SK-N-SH (cell line): ENCODE measurements at regions not wholly inside any gene's neighbourhood (a gene's known extent, or its start where the extent isn't known, plus 50 kb on each side); places are given as distances from the start of the nearest gene placed in this dataset.

Experiments used
- CTCF ChIA-PET: fragments of 300-600, 350-600 bp; formaldehyde crosslinking; extraction: SDS; loops from one replicate; lab custom pipeline; 2021; lab: Yijun Ruan, JAX
- POLR2A ChIA-PET: fragments of 350-600 bp; sonication (Branson Sonifier 250); formaldehyde crosslinking; extraction: SDS; loops from one replicate; lab custom pipeline; 2020; ENCODE audit warnings: antibody characterized with exemption, inconsistent platforms; lab: Yijun Ruan, JAX
- DNase-seq: peaks from one replicate; pipeline ENCODE4 v3.0.0; 2012
- H2AFZ ChIP-seq: fragments of 200-600 bp; sonication (generic); 2 replicates; pipeline ENCODE4 v1.8.1; 2016; ENCODE audit warnings: antibody characterized with exemption, mild to moderate bottlenecking, low read depth
- H3F3A ChIP-seq: fragments of 200-600 bp; sonication (generic); replicated peaks from 2 replicates; pipeline ENCODE3; 2016; ENCODE audit warnings: antibody characterized with exemption, mild to moderate bottlenecking; ENCODE audit not compliant: insufficient read depth
- H3K27ac ChIP-seq, 2 experiments: fragments of 200-500 bp in 1 of 2; fragments of 200-600 bp in 1 of 2; sonication (Bioruptor generic) in 1 of 2; sonication (generic), shearing (Covaris generic) in 1 of 2; 2 replicates each; pipeline versions ENCODE4 v1.5.1 to v1.6.1; 2014 to 2016; ENCODE audit warnings: low read depth in 2 of 2, inconsistent platforms in 1 of 2, low read length in 1 of 2, mild to moderate bottlenecking in 1 of 2, mixed read lengths in 1 of 2
- H3K27me3 ChIP-seq: fragments of 200-600 bp; sonication (generic), shearing (Covaris generic); 2 replicates; pipeline ENCODE4 v1.6.1; 2016; ENCODE audit warnings: mixed run types; ENCODE audit not compliant: insufficient read depth
- H3K36me3 ChIP-seq, 2 experiments: fragments of 200-500 bp in 1 of 2; fragments of 200-600 bp in 1 of 2; sonication (Bioruptor generic) in 1 of 2; sonication (generic) in 1 of 2; replicated peaks in 1 of 2; 2 replicates each; pipeline versions ENCODE3 to v1.5.1; 2014 to 2016; ENCODE audit warnings: low read length in 1 of 2, mild to moderate bottlenecking in 1 of 2; ENCODE audit not compliant: insufficient read depth in 2 of 2, control insufficient read depth in 1 of 2
- H3K4me1 ChIP-seq, 2 experiments: fragments of 200-500 bp in 1 of 2; fragments of 200-600 bp in 1 of 2; sonication (Bioruptor generic) in 1 of 2; sonication (generic), shearing (Covaris generic) in 1 of 2; 2 replicates each; pipeline versions ENCODE4 v1.5.1 to v1.6.1; 2014 to 2016; ENCODE audit warnings: low read depth in 1 of 2, low read length in 1 of 2, mixed run types in 1 of 2; ENCODE audit not compliant: insufficient read depth in 2 of 2, control insufficient read depth in 1 of 2
- H3K4me2 ChIP-seq: fragments of 200-600 bp; sonication (generic), shearing (Covaris generic); 2 replicates; pipeline ENCODE4 v1.6.1; 2017; ENCODE audit warnings: mixed run types
- H3K4me3 ChIP-seq, 2 experiments: fragments of 200-500 bp in 1 of 2; fragments of 200-600 bp in 1 of 2; sonication (Bioruptor generic) in 1 of 2; sonication (generic), shearing (Covaris generic) in 1 of 2; 2 replicates each; pipeline versions ENCODE4 v1.5.1 to v1.8.1; 2014 to 2016; ENCODE audit warnings: low read depth in 2 of 2, inconsistent platforms in 1 of 2, low read length in 1 of 2, mild to moderate bottlenecking in 1 of 2, mixed read lengths in 1 of 2, moderate library complexity in 1 of 2
- H3K79me2 ChIP-seq: fragments of 200-600 bp; sonication (generic); 2 replicates; pipeline ENCODE4 v1.8.1; 2017; ENCODE audit warnings: mild to moderate bottlenecking; ENCODE audit not compliant: insufficient read depth
- H3K9ac ChIP-seq: fragments of 200-600 bp; sonication (generic); 2 replicates; pipeline ENCODE4 v1.6.1; 2017; ENCODE audit warnings: mixed run types
- H3K9me2 ChIP-seq: fragments of 200-600 bp; sonication (generic); 2 replicates; pipeline ENCODE4 v1.6.1; 2017; ENCODE audit warnings: mixed run types
- H3K9me3 ChIP-seq: fragments of 200-600 bp; sonication (generic); 2 replicates; pipeline ENCODE4 v1.6.1; 2017; ENCODE audit warnings: mixed run types, mild to moderate bottlenecking, moderate library complexity
- H4K20me1 ChIP-seq: fragments of 200-600 bp; sonication (generic); 2 replicates; pipeline ENCODE4 v1.6.1; 2017; ENCODE audit warnings: mild to moderate bottlenecking, mixed run types; ENCODE audit not compliant: insufficient read depth
- CHD2 ChIP-seq: fragments of 150-350 bp; IDR thresholded peaks from 2 replicates; pipeline ENCODE4 v1.6.1; 2018; ENCODE audit warnings: low read length; ENCODE audit not compliant: partially characterized antibody
- CTCF ChIP-seq: fragments of 200-600 bp; sonication (generic); IDR thresholded peaks from 2 replicates; pipeline ENCODE4 v1.6.1; 2017; ENCODE audit warnings: antibody characterized with exemption, mild to moderate bottlenecking, moderate library complexity
- ELF1 ChIP-seq: IDR thresholded peaks from 2 replicates; pipeline ENCODE4 v1.4.0; 2012
- FOSL2 ChIP-seq: IDR thresholded peaks from 2 replicates; pipeline ENCODE4 v1.4.0; 2012; ENCODE audit warnings: low read depth, mild to moderate bottlenecking, moderate library complexity, borderline replicate concordance
- FOXJ3 ChIP-seq: sonication (generic); formaldehyde crosslinking; IDR thresholded peaks from 2 replicates; pipeline ENCODE4 v1.5.1; 2020; ENCODE audit warnings: mild to moderate bottlenecking, missing genetic modification reagents
- FOXM1 ChIP-seq: IDR thresholded peaks from 2 replicates; pipeline ENCODE4 v1.4.0; 2012; ENCODE audit warnings: low read depth, mild to moderate bottlenecking
- GATA2 ChIP-seq: sonication (generic); formaldehyde crosslinking; IDR thresholded peaks from 2 replicates; pipeline ENCODE4 v1.5.0; 2020; ENCODE audit warnings: mild to moderate bottlenecking, missing genetic modification reagents
- MAX ChIP-seq: IDR thresholded peaks from 2 replicates; pipeline ENCODE4 v1.4.0; 2012; ENCODE audit warnings: low read depth
- NFIC ChIP-seq: IDR thresholded peaks from 2 replicates; pipeline ENCODE4 v1.4.0; 2012; ENCODE audit warnings: borderline replicate concordance
- NRF1 ChIP-seq: IDR thresholded peaks from 2 replicates; pipeline ENCODE4 v1.6.1; 2012; ENCODE audit warnings: low read depth, mild to moderate bottlenecking, low read length
- PBX3 ChIP-seq: IDR thresholded peaks from 2 replicates; pipeline ENCODE4; 2012
- POLR2AphosphoS5 ChIP-seq: IDR thresholded peaks from 2 replicates; pipeline ENCODE4 v1.6.1; 2012; ENCODE audit warnings: low read depth, low read length
- RAD21 ChIP-seq: IDR thresholded peaks from 2 replicates; pipeline ENCODE4 v1.6.1; 2012; ENCODE audit warnings: mild to moderate bottlenecking, low read length
- RCOR1 ChIP-seq: fragments of 150-350 bp; IDR thresholded peaks from 2 replicates; pipeline ENCODE4 v1.6.1; 2017; ENCODE audit warnings: antibody characterized with exemption, low read length
- REST ChIP-seq: IDR thresholded peaks from 2 replicates; pipeline ENCODE4 v1.6.1; 2012; ENCODE audit warnings: mild to moderate bottlenecking, low read depth, low read length, moderate library complexity
- TCF12 ChIP-seq: IDR thresholded peaks from 2 replicates; pipeline ENCODE4 v1.4.0; 2012
- USF2 ChIP-seq: fragments of 150-350 bp; IDR thresholded peaks from 2 replicates; pipeline ENCODE4 v1.6.1; 2017; ENCODE audit warnings: antibody characterized with exemption, low read length, low read depth, borderline replicate concordance
- YY1 ChIP-seq: IDR thresholded peaks from 2 replicates; pipeline ENCODE4 v1.4.0; 2012; ENCODE audit warnings: low read depth, mild to moderate bottlenecking
- WGBS: methylation state at CpG from one replicate; pipeline ENCODE4 v1.1.6; 2017; ENCODE audit warnings: low lambda C conversion rate; 5-methylcytosine and 5-hydroxymethylcytosine counted together

GRCh38 chr5:53165431-53166182 is 56.0 kb upstream of the MOCS2 start:
- H3K4me1 ChIP-seq = peaks cover 0 to 6% of the 10 kb centered on the region in 2 experiments; a peak in 1 of 4 replicates
- H3K9me2 ChIP-seq = no peaks in the 10 kb centered on the region
- no peaks in the 10 kb centered on the region for H3F3A ChIP-seq
- no peak overlapping the region for H3K27ac ChIP-seq
- ChIA-PET POLR2A (no interaction called here), CTCF (interaction anchor here (0.9 to 2.1 kb wide), 2 partner anchors 1063 to 1069 kb away, joined by 3 to 6 read pairs; no protein-coding TSS in a partner anchor)
- no peak overlapping the region for H3K4me2 ChIP-seq
- H3K79me2 ChIP-seq = no peaks in the 10 kb centered on the region
- no peaks in the 10 kb centered on the region for H3K27me3 ChIP-seq
- TF ChIP-seq RCOR1 (no peak), CTCF (no peak), GATA2 (CRISPR knock-in tag) (no peak), USF2 (no peak), NRF1 (no peak), NFIC (no peak), FOXM1 (no peak)
- no peak overlapping the region for H2AFZ ChIP-seq
- H3K9ac ChIP-seq = no peak overlapping the region
- H3K4me3 ChIP-seq = no peak overlapping the region
- H4K20me1 ChIP-seq = no peaks in the 10 kb centered on the region
- WGBS = 79% methylated on average over 5 of the region's 5 CpGs
- H3K36me3 ChIP-seq = no peaks in the 10 kb centered on the region
- H3K9me3 ChIP-seq = no peaks in the 10 kb centered on the region
- DNase-seq = no peak

- POLR2A ChIA-PET = no interaction called here
- Histone ChIP-seq H3K9me3 (no peaks in the 10 kb centered on the region), H4K20me1 (no peaks in the 10 kb centered on the region), H3K4me1 (peaks cover 0 to 6% of the 10 kb centered on the region in 2 experiments; a peak in 1 of 4 replicates), H3K27me3 (no peaks in the 10 kb centered on the region), H3K27ac (no peak overlapping the region), H3K9me2 (no peaks in the 10 kb centered on the region), H2AFZ (no peak overlapping the region), H3K36me3 (no peaks in the 10 kb centered on the region), H3K79me2 (no peaks in the 10 kb centered on the region), H3K4me3 (no peak overlapping the region), H3F3A (no peaks in the 10 kb centered on the region), H3K4me2 (no peak overlapping the region), H3K9ac (no peak overlapping the region)
- no peak for DNase-seq
- CTCF ChIA-PET = interaction anchor here (0.9 to 2.1 kb wide), 2 partner anchors 1063 to 1068 kb away, joined by 3 to 6 read pairs; no protein-coding TSS in a partner anchor
- WGBS = 74% methylated on average over 1 of the region's 1 CpG
- TF ChIP-seq ELF1 (no peak), PBX3 (no peak), RAD21 (no peak), RCOR1 (no peak), FOXJ3 (no peak), POLR2AphosphoS5 (no peak), YY1 (no peak), MAX (no peak), TCF12 (no peak), REST (no peak), FOSL2 (no peak), GATA2 (CRISPR knock-in tag) (no peak), CTCF (no peak), CHD2 (no peak)
These were observed 56.6 kb upstream of the MOCS2 start for GRCh38 chr5:53166183-53166495.
